Activated naive CD4-positive, alpha-beta T cell treated with anti-CD3 and anti-CD28 coated beads for 36 hours (primary cell): ENCODE measurements at regions not wholly inside any gene's neighbourhood (a gene's known extent, or its start where the extent isn't known, plus 50 kb on each side); places are given as distances from the start of the nearest gene placed in this dataset.

Experiments
- CTCF ChIA-PET: fragments of 350-600 bp; sonication (Branson Sonifier 250); formaldehyde crosslinking; loops from one replicate; lab custom pipeline; 2021; ENCODE audit warnings: antibody characterized with exemption; lab: Charles Lee
- DNase-seq: peaks from one replicate; pipeline ENCODE4 v3.0.0-alpha.2; 2020
- H3K27ac Mint-ChIP-seq: one replicate; pipeline ENCODE4 v1.8.0; 2021; ENCODE audit warnings: mild to moderate bottlenecking, mixed read lengths
- H3K27me3 Mint-ChIP-seq: one replicate; pipeline ENCODE4 v1.8.0; 2021; ENCODE audit warnings: low read depth, mixed read lengths
- H3K36me3 Mint-ChIP-seq: one replicate; pipeline ENCODE4 v1.8.0; 2021; ENCODE audit warnings: low read depth, mixed read lengths
- H3K4me1 Mint-ChIP-seq: one replicate; pipeline ENCODE4 v1.8.0; 2021; ENCODE audit warnings: low read depth, mixed read lengths
- H3K4me3 Mint-ChIP-seq: one replicate; pipeline ENCODE4 v1.8.0; 2021; ENCODE audit warnings: mild to moderate bottlenecking, moderate library complexity, mixed read lengths
- H3K9me3 Mint-ChIP-seq: one replicate; pipeline ENCODE4 v1.8.0; 2021; ENCODE audit warnings: mixed read lengths
- intact Hi-C: fragments of 100-400 bp; cut with micrococcal nuclease; formaldehyde crosslinking; loops from one replicate; pipeline ENCODE4 v1.15.1; 2023

DNA sequence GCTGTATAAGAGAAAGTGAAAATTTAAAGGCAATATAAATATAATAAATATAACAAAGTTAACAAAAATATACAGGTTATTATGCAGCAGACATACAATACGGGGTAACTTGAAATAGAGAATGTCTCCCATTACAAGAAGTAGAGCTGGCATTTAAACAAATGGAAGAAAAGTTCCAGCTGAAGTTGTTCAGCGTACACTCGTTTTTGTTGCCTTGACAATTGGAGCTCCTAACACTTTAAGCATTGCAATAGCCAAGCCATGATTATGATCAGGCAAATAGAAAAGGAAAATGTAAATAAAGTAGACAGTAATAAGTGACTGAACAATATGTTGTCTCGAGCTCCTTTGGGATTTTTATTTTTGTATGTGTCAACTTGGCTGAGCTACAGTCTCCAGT is 737.8 kb upstream of the CELF2 start:
- no peaks in the 10 kb centered on the region for H3K9me3 Mint-ChIP-seq
- CTCF ChIA-PET = no interaction called here
- no peak overlapping the region for H3K4me3 Mint-ChIP-seq
- H3K36me3 Mint-ChIP-seq = no peaks in the 10 kb centered on the region
- H3K27ac Mint-ChIP-seq = no peak overlapping the region
- no peak for DNase-seq
- peaks cover 8% of the 10 kb centered on the region for H3K27me3 Mint-ChIP-seq
- intact Hi-C loops = no loop called here
- no peaks in the 10 kb centered on the region for H3K4me1 Mint-ChIP-seq

DNA sequence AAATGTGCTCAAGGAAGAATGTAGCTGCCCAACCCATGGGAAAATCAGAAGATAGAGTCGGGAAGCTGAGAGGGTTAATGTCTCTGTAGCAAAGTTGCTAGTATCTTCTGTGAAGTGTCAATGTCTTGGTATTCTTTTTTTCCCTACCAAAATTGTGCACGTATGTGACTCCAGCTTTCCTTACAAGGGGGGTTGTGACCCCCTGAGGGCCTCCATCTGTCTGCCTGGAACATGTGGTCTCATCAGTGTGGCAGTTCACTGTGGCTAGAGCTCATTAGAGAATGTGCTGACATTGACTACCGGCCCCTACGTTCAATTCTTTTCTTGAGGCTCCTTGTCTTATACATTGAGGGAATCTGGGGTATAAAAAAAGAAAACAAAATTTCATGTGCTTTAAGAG is 725.2 kb upstream of the CELF2 start:
- Mint-ChIP-seq H3K4me3 (no peak overlapping the region), H3K27ac (no peak overlapping the region), H3K4me1 (no peaks in the 10 kb centered on the region), H3K9me3 (no peaks in the 10 kb centered on the region), H3K27me3 (peaks cover 7% of the 10 kb centered on the region), H3K36me3 (no peaks in the 10 kb centered on the region)
- intact Hi-C loops = no loop called here
- no peak for DNase-seq
- CTCF ChIA-PET = no interaction called here

DNA sequence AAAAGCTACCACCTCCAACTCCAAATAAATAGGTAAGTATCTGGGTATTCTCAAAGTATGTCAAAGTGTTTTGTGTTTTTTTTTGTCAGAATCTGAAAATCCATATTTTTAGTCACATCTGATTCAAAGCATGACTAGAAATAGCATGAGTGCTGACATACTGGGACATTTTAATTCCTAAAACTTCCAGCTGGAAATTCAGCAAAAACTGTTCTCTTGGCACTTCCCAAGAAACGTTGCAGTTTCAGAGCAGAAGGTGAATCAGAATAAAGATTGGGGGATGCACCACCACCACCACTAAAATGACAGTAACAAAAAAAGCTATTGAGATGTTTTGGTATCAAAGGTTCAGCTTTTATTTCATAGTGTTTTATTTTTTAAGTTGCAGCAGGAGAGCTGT is 724.6 kb upstream of the CELF2 start:
- no peaks in the 10 kb centered on the region for H3K36me3 Mint-ChIP-seq
- H3K4me3 Mint-ChIP-seq = no peak overlapping the region
- no peaks in the 10 kb centered on the region for H3K9me3 Mint-ChIP-seq
- no peak for DNase-seq
- H3K4me1 Mint-ChIP-seq = no peaks in the 10 kb centered on the region
- H3K27me3 Mint-ChIP-seq = peaks cover 7% of the 10 kb centered on the region
- intact Hi-C loops = no loop called here
- CTCF ChIA-PET = no interaction called here
- H3K27ac Mint-ChIP-seq = no peak overlapping the region

DNA sequence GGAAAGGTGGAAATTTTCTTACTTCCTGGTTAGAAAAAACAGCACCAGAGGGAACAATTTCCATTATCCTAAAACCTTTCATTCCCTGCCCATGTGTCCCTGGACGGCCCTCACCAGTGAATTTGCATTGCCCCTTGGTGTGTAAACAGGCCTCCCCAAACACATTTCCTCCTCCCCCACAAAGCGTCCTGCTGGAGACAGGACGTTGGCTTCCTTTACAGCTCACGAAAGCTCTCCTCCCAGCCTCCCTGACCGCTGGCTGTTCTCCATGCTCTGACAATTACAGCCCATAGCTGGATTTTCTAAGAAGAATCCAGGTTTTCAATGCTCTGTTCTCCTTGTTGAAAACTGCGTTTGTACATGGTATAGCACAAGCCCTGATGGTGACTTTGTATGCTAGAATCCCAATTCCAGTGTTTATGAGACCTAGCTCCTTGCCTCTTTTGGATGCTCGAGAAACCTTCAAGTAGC is 724.2 kb upstream of the CELF2 start:
- CTCF ChIA-PET = no interaction called here
- peaks cover 3% of the 10 kb centered on the region for H3K27me3 Mint-ChIP-seq
- intact Hi-C loops = no loop called here
- DNase-seq = no peak
- H3K27ac Mint-ChIP-seq = no peak overlapping the region
- no peaks in the 10 kb centered on the region for H3K9me3 Mint-ChIP-seq
- H3K36me3 Mint-ChIP-seq = no peaks in the 10 kb centered on the region
- no peaks in the 10 kb centered on the region for H3K4me1 Mint-ChIP-seq
- H3K4me3 Mint-ChIP-seq = no peak overlapping the region

DNA sequence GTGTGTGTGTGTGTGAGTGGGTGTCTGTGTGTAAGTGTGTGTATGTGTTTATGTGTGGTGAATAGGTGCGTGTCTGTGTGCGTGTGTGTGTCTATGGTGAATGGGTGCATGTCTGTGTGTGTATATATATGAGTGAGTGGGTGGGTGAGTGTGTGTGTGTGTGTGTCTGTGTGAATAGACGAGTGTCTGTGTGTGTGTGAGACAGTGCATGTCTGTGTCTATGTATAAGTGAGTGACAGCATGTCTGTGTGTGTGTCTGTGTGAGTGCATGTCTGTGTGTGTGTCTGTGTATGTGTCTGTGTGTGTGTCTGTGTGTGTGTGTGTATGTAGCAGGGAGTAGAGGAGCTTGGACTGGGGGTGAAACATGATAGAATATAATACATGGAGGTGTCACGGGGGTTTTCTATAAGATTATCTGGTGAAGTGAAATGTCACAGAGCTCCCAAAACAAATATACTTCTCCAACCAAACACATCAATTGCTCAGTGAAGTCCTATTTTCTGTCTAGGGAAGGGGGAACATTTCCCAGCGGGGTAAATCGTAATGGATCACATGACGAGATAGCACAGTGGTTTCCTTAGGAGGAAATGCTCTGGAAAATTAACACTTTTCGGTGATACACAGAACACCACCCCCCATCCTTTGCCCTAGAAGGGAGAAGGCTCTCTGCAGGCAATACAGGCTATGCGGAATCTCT is 723.3 kb upstream of the CELF2 start:
- Mint-ChIP-seq H3K27me3 (peaks cover 2% of the 10 kb centered on the region), H3K27ac (no peak overlapping the region), H3K4me1 (no peaks in the 10 kb centered on the region), H3K9me3 (no peaks in the 10 kb centered on the region), H3K36me3 (no peaks in the 10 kb centered on the region), H3K4me3 (no peak overlapping the region)
- intact Hi-C loops = no loop called here
- CTCF ChIA-PET = no interaction called here
- DNase-seq = no peak

DNA sequence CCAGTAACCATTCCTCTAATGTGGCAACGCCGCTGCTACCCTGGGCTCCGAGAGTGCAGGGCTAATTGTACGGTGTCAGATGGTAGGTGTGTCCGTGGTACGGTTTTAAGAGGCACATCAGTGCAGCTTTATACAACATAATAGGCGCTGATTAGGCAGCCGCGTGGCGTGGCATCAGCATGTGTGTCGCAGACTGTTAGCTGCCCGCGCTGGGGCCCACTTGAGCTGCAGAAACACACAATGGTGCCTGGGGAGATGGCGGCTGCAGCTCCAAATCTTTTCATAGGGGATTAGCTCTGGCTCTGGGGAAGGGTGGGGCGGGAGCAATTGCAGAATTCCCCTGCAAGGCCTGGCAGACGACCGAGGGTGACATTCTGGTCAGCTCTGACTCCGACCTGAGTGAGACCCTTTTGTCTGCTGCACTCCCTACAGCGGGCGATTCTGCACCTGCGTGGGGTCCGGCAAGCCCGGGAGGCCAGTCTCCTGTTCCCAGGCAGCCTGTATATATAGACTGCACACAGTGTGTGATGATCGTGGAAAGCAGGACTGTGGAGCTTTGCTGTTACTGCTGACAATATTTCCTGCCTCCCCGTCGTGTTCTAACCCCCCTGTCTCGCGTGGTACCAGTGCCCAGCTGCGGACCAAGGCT is 722.7 kb upstream of the CELF2 start:
- no peaks in the 10 kb centered on the region for H3K9me3 Mint-ChIP-seq
- intact Hi-C loops = no loop called here
- H3K27ac Mint-ChIP-seq = no peak overlapping the region
- CTCF ChIA-PET = no interaction called here
- no peak overlapping the region for H3K4me3 Mint-ChIP-seq
- H3K4me1 Mint-ChIP-seq = no peaks in the 10 kb centered on the region
- H3K36me3 Mint-ChIP-seq = no peaks in the 10 kb centered on the region
- DNase-seq = no peak
- H3K27me3 Mint-ChIP-seq = peaks cover 2% of the 10 kb centered on the region

DNA sequence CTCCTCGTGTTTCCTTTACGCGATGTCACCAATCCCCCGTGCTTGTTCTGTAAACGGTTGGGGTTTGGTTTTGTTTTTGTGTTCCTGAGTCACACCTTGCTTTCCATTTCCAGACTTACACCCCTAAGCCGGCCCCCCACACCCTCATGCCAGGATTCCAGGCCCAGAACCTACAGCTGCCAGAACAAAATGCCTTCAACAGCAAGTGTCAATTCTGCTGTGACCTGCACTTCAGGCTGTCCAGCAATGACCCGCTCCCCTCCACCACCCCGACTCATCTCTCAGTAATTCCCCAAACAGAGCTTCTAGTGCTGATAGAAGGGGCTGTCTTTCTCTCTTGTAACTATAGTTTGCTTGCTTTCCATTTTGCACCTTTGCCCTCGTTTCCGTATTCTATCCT is 722.1 kb upstream of the CELF2 start:
- H3K9me3 Mint-ChIP-seq = no peaks in the 10 kb centered on the region
- H3K36me3 Mint-ChIP-seq = no peaks in the 10 kb centered on the region

DNA sequence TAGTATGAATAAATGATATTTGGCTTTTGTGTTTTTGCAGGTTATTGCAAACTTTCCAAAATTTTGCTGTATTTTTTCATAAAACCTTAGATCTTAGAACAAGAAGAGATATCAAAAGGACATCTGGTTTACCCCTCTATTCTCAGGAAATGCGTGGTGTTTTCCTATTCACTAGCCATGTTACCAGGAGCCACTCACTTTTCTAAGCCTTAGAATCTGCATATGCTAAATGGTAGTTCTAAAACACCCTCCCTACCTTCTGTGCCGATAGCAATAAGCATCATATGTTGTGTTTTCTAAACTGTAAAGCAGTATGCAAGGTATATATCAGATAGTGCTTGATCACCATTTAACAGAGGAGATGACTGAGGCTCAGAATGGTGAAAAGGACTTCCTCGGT is 715.0 kb upstream of the CELF2 start:
- intact Hi-C loops = no loop called here
- DNase-seq = no peak
- CTCF ChIA-PET = no interaction called here
- H3K4me3 Mint-ChIP-seq = no peak overlapping the region
- peaks cover 3% of the 10 kb centered on the region for H3K27me3 Mint-ChIP-seq
- no peaks in the 10 kb centered on the region for H3K9me3 Mint-ChIP-seq
- no peak overlapping the region for H3K27ac Mint-ChIP-seq
- no peaks in the 10 kb centered on the region for H3K36me3 Mint-ChIP-seq
- H3K4me1 Mint-ChIP-seq = no peaks in the 10 kb centered on the region

More for the DNA sequence above, 722.1 kb upstream of the CELF2 start:
- Mint-ChIP-seq H3K4me3 (no peak overlapping the region), H3K27ac (no peak overlapping the region), H3K27me3 (peaks cover 2% of the 10 kb centered on the region), H3K4me1 (no peaks in the 10 kb centered on the region)
- no peak for DNase-seq
- intact Hi-C loops = no loop called here
- CTCF ChIA-PET = no interaction called here

DNA sequence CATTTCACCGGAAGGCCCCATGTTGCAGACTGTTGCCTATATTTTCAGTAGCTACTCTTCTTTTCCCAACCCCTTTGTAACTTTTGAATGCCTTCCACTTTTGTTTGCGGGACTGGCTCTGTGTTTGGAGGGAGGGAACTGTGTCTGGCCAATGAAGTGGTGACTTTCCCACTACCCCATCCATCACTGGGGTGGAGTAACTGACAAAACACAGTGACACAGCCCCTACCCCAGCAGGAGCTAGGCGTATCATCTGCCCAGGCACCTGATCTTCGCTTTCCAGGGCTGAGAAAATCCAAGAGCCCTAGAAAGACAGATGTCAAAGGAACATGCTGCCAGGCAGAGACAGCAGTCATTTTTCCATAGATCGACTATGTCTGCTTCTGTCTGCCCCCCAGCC is 710.6 kb upstream of the CELF2 start:
- no peak for DNase-seq
- H3K36me3 Mint-ChIP-seq = no peaks in the 10 kb centered on the region
- CTCF ChIA-PET = no interaction called here

DNA sequence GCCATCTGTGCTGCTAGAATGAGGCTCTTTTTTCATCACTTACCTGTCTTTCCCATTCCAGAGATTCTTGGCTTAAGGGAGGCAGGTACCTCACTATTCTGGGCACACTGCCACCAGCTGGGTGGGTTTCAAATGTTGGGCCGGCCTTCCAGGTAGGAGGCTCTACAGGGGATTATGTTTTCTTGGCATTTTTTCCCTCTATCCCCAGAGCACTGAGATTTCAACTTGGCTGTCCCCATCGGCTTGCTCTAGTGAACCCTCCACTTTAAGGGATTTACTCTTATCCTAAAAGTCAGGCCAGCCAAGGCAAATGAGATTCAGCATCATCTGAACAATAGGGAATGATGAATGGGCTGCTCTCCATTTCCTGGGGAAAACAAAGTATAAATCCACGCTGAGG is 710.1 kb upstream of the CELF2 start:
- CTCF ChIA-PET = no interaction called here
- Mint-ChIP-seq H3K4me1 (no peaks in the 10 kb centered on the region), H3K27me3 (peaks cover 10% of the 10 kb centered on the region), H3K9me3 (no peaks in the 10 kb centered on the region), H3K36me3 (no peaks in the 10 kb centered on the region), H3K4me3 (no peak overlapping the region), H3K27ac (no peak overlapping the region)
- no peak for DNase-seq
- intact Hi-C loops = no loop called here

More for the DNA sequence above, 710.6 kb upstream of the CELF2 start:
- H3K27ac Mint-ChIP-seq = no peak overlapping the region
- no peaks in the 10 kb centered on the region for H3K4me1 Mint-ChIP-seq
- no peak overlapping the region for H3K4me3 Mint-ChIP-seq
- H3K27me3 Mint-ChIP-seq = peaks cover 10% of the 10 kb centered on the region
- intact Hi-C loops = no loop called here
- no peaks in the 10 kb centered on the region for H3K9me3 Mint-ChIP-seq

DNA sequence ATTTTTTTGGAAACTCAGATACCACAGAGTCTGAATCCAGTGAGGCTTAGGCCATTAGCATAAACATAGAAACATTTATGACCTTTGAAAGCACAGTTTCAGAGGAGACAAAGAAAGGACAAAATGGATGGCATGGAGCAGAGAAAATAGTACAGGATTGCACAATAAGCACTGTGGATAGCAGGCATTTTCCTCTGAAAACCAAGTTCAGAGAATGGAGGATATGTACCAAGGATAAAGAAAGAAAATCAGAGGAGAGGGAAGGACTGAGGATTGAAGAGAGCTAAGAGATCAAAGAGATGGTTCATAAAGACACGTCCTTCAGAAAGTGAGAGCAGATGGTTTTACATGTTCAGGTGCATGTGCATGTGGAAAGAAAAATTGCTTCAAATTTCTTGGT is 707.2 kb upstream of the CELF2 start:
- Mint-ChIP-seq H3K27me3 (peaks cover 8% of the 10 kb centered on the region), H3K4me1 (no peaks in the 10 kb centered on the region), H3K36me3 (no peaks in the 10 kb centered on the region), H3K4me3 (no peak overlapping the region), H3K27ac (no peak overlapping the region), H3K9me3 (no peaks in the 10 kb centered on the region)
- CTCF ChIA-PET = no interaction called here
- no peak for DNase-seq
- intact Hi-C loops = no loop called here

DNA sequence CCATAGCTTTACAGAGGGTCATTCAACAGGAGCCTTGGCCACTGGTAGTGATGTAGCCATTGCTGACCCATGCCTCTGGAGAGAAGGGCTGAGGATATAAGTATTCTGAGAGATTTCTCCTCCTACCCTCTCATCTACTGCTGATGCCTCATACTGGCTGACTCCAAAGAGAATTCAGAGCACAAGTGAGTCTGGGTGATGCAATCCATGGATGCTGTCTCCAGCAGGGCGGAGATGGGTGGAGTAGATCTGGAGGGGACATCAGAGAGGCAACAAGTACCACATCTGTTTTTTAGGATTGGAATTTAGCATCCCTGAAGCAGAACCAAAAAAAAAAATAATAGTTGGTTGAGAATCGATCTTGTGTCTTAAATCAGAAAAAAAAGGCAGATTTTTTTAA is 705.7 kb upstream of the CELF2 start:
- H3K27ac Mint-ChIP-seq = no peak overlapping the region
- no peak overlapping the region for H3K4me3 Mint-ChIP-seq
- DNase-seq = no peak
- H3K4me1 Mint-ChIP-seq = no peaks in the 10 kb centered on the region
- intact Hi-C loops = no loop called here
- peaks cover 13% of the 10 kb centered on the region for H3K27me3 Mint-ChIP-seq
- no peaks in the 10 kb centered on the region for H3K36me3 Mint-ChIP-seq
- CTCF ChIA-PET = no interaction called here
- no peaks in the 10 kb centered on the region for H3K9me3 Mint-ChIP-seq

DNA sequence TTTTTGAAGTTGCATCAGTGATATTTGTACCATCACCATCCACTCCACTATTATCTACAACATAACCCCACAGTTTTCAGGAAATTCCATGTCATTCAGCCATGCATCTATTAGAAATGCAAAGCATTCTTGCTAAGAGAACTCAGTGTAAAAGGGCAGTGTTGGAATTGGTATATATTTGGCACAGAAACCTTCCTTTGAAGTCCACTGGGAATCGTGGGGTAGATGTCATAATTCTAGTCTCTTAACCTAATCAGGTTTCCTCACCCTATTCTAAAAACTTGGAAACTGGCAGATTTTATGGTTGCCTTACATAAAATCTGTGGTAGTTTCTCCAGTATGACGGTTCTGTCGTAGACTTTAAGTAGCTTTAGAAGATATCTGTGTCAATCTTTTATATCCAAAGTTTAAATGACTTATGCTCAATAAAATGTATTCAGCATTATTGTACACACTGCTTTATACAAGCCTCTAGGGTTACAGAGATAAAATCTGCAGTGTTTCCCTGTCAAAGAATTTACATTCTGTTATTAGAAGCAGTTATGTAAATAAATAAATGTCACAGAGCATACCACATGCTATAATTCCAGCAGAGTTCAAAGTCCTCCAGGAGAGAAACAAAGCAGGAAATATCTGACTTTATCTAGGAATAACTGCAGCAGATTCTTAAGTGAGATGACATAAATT is 704.4 kb upstream of the CELF2 start:
- H3K9me3 Mint-ChIP-seq = no peaks in the 10 kb centered on the region
- CTCF ChIA-PET = no interaction called here
- no peak overlapping the region for H3K4me3 Mint-ChIP-seq
- peaks cover 13% of the 10 kb centered on the region for H3K27me3 Mint-ChIP-seq
- intact Hi-C loops = no loop called here
- no peaks in the 10 kb centered on the region for H3K36me3 Mint-ChIP-seq
- DNase-seq = no peak
- H3K4me1 Mint-ChIP-seq = no peaks in the 10 kb centered on the region
- no peak overlapping the region for H3K27ac Mint-ChIP-seq
